Esophagus (tissue), 2 donors: ENCODE measurements at regions not wholly inside any gene's neighbourhood (a gene's known extent, or its start where the extent isn't known, plus 50 kb on each side); places are given as distances from the start of the nearest gene placed in this dataset.

Experiments
- H3K27ac ChIP-seq, 2 donors: one replicate each; pipeline ENCODE4 v1.5.1; 2013; ENCODE audit warnings: low read depth in 2 of 2, mild to moderate bottlenecking in 2 of 2, inconsistent platforms in 1 of 2, low read length in 1 of 2, moderate library complexity in 1 of 2
- H3K27me3 ChIP-seq, 2 donors: one replicate each; pipeline ENCODE4 v1.6.1; 2013; ENCODE audit warnings: low read length in 2 of 2, control low read depth in 1 of 2, mild to moderate bottlenecking in 1 of 2; ENCODE audit not compliant: insufficient read depth in 2 of 2, control insufficient read depth in 1 of 2
- H3K36me3 ChIP-seq, 2 donors: one replicate each; pipeline ENCODE4 v1.6.1; 2013; ENCODE audit warnings: low read length in 1 of 2; ENCODE audit not compliant: control insufficient read depth in 2 of 2, insufficient read depth in 2 of 2
- H3K4me1 ChIP-seq, 2 donors: one replicate each; pipeline ENCODE4 v1.6.1; 2013; ENCODE audit warnings: low read length in 1 of 2; ENCODE audit not compliant: control insufficient read depth in 2 of 2, insufficient read depth in 2 of 2
- H3K4me3 ChIP-seq, 2 donors: one replicate each; pipeline ENCODE4 v1.5.1; 2013; ENCODE audit warnings: low read length in 2 of 2, mild to moderate bottlenecking in 2 of 2, low read depth in 1 of 2, moderate library complexity in 1 of 2
- H3K9me3 ChIP-seq, 2 donors: one replicate each; pipeline ENCODE4 v1.6.1; 2013; ENCODE audit warnings: mild to moderate bottlenecking in 2 of 2, low read depth in 1 of 2, low read length in 1 of 2, moderate library complexity in 1 of 2; ENCODE audit not compliant: control insufficient read depth in 2 of 2, insufficient read depth in 1 of 2
- WGBS, 2 donors: extraction: QIAGEN DNeasy Blood & Tissue Kit; methylation state at CpG; one replicate each; pipeline ENCODE4 v1.1.7; 2013; 5-methylcytosine and 5-hydroxymethylcytosine counted together
- donor health status: healthy with polysubstance abuse.
- donor health status: Bipolar disorder and iron deficiency.

GRCh38 chr10:71138166-71138830 lies 74.1 kb upstream of the UNC5B start:
- Histone ChIP-seq H3K27me3 (no peaks in the 10 kb centered on the region), H3K36me3 (no peaks in the 10 kb centered on the region), H3K27ac (no peak overlapping the region), H3K4me1 (peaks cover 0 to 2% of the 10 kb centered on the region in 2 donors), H3K4me3 (no peak overlapping the region), H3K9me3 (no peaks in the 10 kb centered on the region)
- WGBS, 2 donors = 38 to 42% methylated on average over 14 of the region's 14 CpGs

GRCh38 chr10:71141528-71141927 lies 70.8 kb upstream of the UNC5B start:
- Histone ChIP-seq H3K27ac (no peak overlapping the region), H3K36me3 (no peaks in the 10 kb centered on the region), H3K4me3 (no peak overlapping the region), H3K4me1 (peaks cover 0 to 8% of the 10 kb centered on the region in 2 donors), H3K27me3 (no peaks in the 10 kb centered on the region), H3K9me3 (no peaks in the 10 kb centered on the region)
- 81 to 96% methylated on average over 4 of the region's 4 CpGs for WGBS, 2 donors

DNA sequence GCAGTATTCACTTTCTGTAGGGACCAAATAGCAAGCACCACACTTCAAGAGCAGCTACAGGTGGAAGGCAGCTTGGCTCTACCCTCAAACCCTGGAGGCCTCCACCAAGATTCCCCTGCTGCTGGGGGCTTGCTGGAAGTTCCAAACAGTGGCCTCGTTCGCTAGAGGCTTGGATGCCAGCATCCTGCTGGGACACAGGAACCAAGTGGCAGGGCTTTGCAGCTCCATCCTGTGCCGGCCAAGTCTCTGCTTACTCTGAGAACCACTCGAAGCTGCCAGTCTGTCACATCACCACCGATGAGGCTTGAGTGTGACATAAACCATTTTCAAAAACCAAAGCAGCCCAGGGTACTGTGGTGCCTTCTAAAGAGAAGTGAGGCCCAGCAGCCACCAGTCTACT lies 69.2 kb upstream of the UNC5B start:
- no peaks in the 10 kb centered on the region for H3K27me3 ChIP-seq
- no peak overlapping the region for H3K4me3 ChIP-seq
- no peaks in the 10 kb centered on the region for H3K9me3 ChIP-seq
- 80 to 85% methylated on average over 5 of the region's 5 CpGs for WGBS, 2 donors
- peaks cover 0 to 8% of the 10 kb centered on the region in 2 donors for H3K4me1 ChIP-seq
- no peak overlapping the region for H3K27ac ChIP-seq
- H3K36me3 ChIP-seq = no peaks in the 10 kb centered on the region

DNA sequence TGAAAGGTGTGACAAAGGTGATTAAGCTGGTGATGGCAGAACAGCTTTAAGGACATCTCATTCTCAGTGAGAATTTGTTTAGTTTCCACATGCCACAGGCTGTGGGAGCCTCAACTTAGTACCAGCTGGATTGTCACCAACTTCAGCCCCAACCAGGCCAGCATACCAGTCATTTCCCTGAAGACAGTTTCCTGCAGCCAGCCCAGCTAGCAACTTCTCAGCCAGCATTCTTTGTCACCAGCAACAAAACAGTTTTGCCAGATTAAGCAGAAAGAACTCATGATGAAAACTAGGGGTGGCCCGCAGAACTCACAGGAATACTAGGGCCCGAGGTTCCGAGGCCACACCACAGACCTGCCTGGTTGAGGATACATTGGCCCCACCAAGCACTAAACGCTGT lies 68.8 kb upstream of the UNC5B start:
- Histone ChIP-seq H3K4me3 (no peak overlapping the region), H3K36me3 (no peaks in the 10 kb centered on the region), H3K27ac (no peak overlapping the region), H3K27me3 (no peaks in the 10 kb centered on the region), H3K9me3 (no peaks in the 10 kb centered on the region), H3K4me1 (peaks cover 0 to 7% of the 10 kb centered on the region in 2 donors)
- WGBS, 2 donors = 86 to 89% methylated on average over 4 of the region's 4 CpGs

- H3K36me3 ChIP-seq = no peaks in the 10 kb centered on the region
- H3K9me3 ChIP-seq = no peaks in the 10 kb centered on the region
- peaks cover 0 to 5% of the 10 kb centered on the region in 2 donors for H3K4me1 ChIP-seq
- no peak overlapping the region for H3K27ac ChIP-seq
- 88 to 90% methylated on average over 4 of the region's 4 CpGs for WGBS, 2 donors
- no peak overlapping the region for H3K4me3 ChIP-seq
- H3K27me3 ChIP-seq = no peaks in the 10 kb centered on the region
Measured at GRCh38 chr10:71144824-71145223, 67.5 kb upstream of the UNC5B start.

GRCh38 chr10:71145352-71145945 lies 66.9 kb upstream of the UNC5B start:
- WGBS, 2 donors = 84% methylated on average over 3 of the region's 3 CpGs

GRCh38 chr10:71150796-71151195 lies 61.6 kb upstream of the UNC5B start:
- H3K9me3 ChIP-seq = no peaks in the 10 kb centered on the region
- no peaks in the 10 kb centered on the region for H3K4me1 ChIP-seq
- H3K4me3 ChIP-seq = no peak overlapping the region
- 69 to 83% methylated on average over 2 of the region's 2 CpGs for WGBS, 2 donors
- H3K36me3 ChIP-seq = no peaks in the 10 kb centered on the region
- no peak overlapping the region for H3K27ac ChIP-seq
- H3K27me3 ChIP-seq = no peaks in the 10 kb centered on the region

More at GRCh38 chr10:71145352-71145945, 66.9 kb upstream of the UNC5B start:
- Histone ChIP-seq H3K27me3 (no peaks in the 10 kb centered on the region), H3K4me3 (no peak overlapping the region), H3K4me1 (peaks cover 0 to 5% of the 10 kb centered on the region in 2 donors), H3K36me3 (no peaks in the 10 kb centered on the region), H3K9me3 (no peaks in the 10 kb centered on the region), H3K27ac (no peak overlapping the region)

- WGBS, 2 donors = 75 to 78% methylated on average over 2 of the region's 2 CpGs
- no peaks in the 10 kb centered on the region for H3K4me1 ChIP-seq
- H3K36me3 ChIP-seq = no peaks in the 10 kb centered on the region
Measured at GRCh38 chr10:71152043-71152442, 60.3 kb upstream of the UNC5B start.

DNA sequence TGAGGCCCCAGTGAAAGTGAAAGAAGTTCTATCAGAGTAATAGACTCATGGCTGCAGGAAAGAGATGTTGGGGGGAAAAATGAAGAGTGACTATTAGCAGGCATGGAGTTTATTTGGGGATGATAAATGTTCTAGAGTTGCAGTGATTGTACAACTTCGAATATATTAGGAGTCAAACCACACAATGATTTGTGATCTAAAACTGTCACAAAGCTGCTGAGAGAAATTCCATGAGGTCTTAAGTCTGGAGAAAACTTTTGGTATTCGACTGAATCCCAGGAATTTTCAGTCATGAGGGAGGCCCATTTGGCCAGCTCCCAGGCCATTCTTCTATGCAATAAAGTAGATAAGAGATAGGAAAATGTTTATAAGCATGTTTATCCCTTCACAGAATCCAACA lies 55.9 kb upstream of the UNC5B start:
- Histone ChIP-seq H3K4me3 (no peak overlapping the region), H3K9me3 (no peaks in the 10 kb centered on the region), H3K36me3 (no peaks in the 10 kb centered on the region), H3K27me3 (no peaks in the 10 kb centered on the region), H3K27ac (no peak overlapping the region), H3K4me1 (peaks cover 0 to 2% of the 10 kb centered on the region in 2 donors)
- WGBS, 2 donors = 53 to 67% methylated on average over 2 of the region's 2 CpGs

More at GRCh38 chr10:71152043-71152442, 60.3 kb upstream of the UNC5B start:
- no peak overlapping the region for H3K27ac ChIP-seq
- H3K27me3 ChIP-seq = no peaks in the 10 kb centered on the region
- H3K4me3 ChIP-seq = no peak overlapping the region
- H3K9me3 ChIP-seq = no peaks in the 10 kb centered on the region

- Histone ChIP-seq H3K4me1 (peaks cover 0 to 2% of the 10 kb centered on the region in 2 donors), H3K27me3 (no peaks in the 10 kb centered on the region), H3K27ac (no peak overlapping the region), H3K4me3 (no peak overlapping the region), H3K9me3 (no peaks in the 10 kb centered on the region), H3K36me3 (no peaks in the 10 kb centered on the region)
- WGBS, 2 donors = 88 to 95% methylated on average over 1 of the region's 1 CpG
Measured at GRCh38 chr10:71157435-71157834, 54.9 kb upstream of the UNC5B start.
